ENCODE measurements at regions not wholly inside any gene's neighbourhood (a gene's known extent, or its start where the extent isn't known, plus 50 kb on each side); places are given as distances from the start of the nearest gene placed in this dataset.

DNA sequence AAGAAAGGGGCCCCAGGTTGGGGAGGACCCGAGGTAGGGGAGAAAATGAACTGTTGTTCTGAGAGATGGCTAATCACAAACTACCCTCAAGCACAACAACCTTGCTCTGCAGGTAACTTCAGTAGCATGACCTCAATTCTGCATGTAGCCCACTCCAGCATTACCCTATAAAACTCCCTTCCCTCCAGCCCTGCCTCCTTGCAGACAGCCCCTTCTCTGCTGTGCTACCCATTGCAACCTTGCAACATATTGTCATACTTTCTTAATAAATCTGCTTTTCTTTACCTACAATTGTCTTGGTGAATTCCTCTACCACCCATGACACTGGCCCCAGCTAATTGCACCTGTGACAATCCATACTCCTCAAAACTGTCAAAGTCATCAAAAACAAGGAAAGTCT is 428.9 kb downstream of the MATN1 start:
- TF ChIP-seq GLIS3 (CRISPR knock-in tag; IDR thresholded peaks at IDR 0.05), result no peak
- TF ChIP-seq ZNF565 (CRISPR knock-in tag; conservative IDR thresholded peaks at IDR 0.05; ENCODE audit: low read depth), result no peak
- TF ChIP-seq ZFP3 (CRISPR knock-in tag; IDR thresholded peaks at IDR 0.05), result no peak
- no peak for TF ChIP-seq ZNF8 (CRISPR knock-in tag; IDR thresholded peaks at IDR 0.05)
- TF ChIP-seq ISL1 (CRISPR knock-in tag; IDR thresholded peaks at IDR 0.05), result no peak
- no peak for TF ChIP-seq TCF4 (CRISPR knock-in tag; IDR thresholded peaks at IDR 0.05; ENCODE audit: borderline replicate concordance)
